GM12891 (cell line): ENCODE measurements at regions not wholly inside any gene's neighbourhood (a gene's known extent, or its start where the extent isn't known, plus 50 kb on each side); places are given as distances from the start of the nearest gene placed in this dataset.

Experiments
- POLR2A ChIP-seq: IDR thresholded peaks from 2 replicates; pipeline ENCODE4 v1.6.1; 2011; ENCODE audit warnings: low read depth, low read length, control low read depth
- POLR2AphosphoS5 ChIP-seq: IDR thresholded peaks from 2 replicates; pipeline ENCODE4 v1.6.1; 2011; ENCODE audit warnings: low read depth, low read length, control low read depth
- TAF1 ChIP-seq: IDR thresholded peaks from 2 replicates; pipeline ENCODE4 v1.6.1; 2011; ENCODE audit warnings: low read depth, low read length, control low read depth

- TF ChIP-seq POLR2A (no peak), POLR2AphosphoS5 (no peak), TAF1 (no peak)
Measured at GRCh38 chr5:158162479-158163034, 303.6 kb upstream of the CLINT1 start.
